Activated naive CD4-positive, alpha-beta T cell treated with anti-CD3 and anti-CD28 coated beads for 36 hours (primary cell): ENCODE measurements at regions not wholly inside any gene's neighbourhood (a gene's known extent, or its start where the extent isn't known, plus 50 kb on each side); places are given as distances from the start of the nearest gene placed in this dataset.
"Not testable (repeated sequence)": the region's sequence is repeated elsewhere in the genome, so short reads cannot be mapped to it uniquely, and the experiment has no call there.

Source experiments
- CTCF ChIA-PET: fragments of 350-600 bp; sonication (Branson Sonifier 250); formaldehyde crosslinking; loops from one replicate; lab custom pipeline; 2021; ENCODE audit warnings: antibody characterized with exemption; lab: Charles Lee
- DNase-seq: peaks from one replicate; pipeline ENCODE4 v3.0.0-alpha.2; 2020
- H3K27ac Mint-ChIP-seq: one replicate; pipeline ENCODE4 v1.8.0; 2021; ENCODE audit warnings: mild to moderate bottlenecking, mixed read lengths
- H3K27me3 Mint-ChIP-seq: one replicate; pipeline ENCODE4 v1.8.0; 2021; ENCODE audit warnings: low read depth, mixed read lengths
- H3K36me3 Mint-ChIP-seq: one replicate; pipeline ENCODE4 v1.8.0; 2021; ENCODE audit warnings: low read depth, mixed read lengths
- H3K4me1 Mint-ChIP-seq: one replicate; pipeline ENCODE4 v1.8.0; 2021; ENCODE audit warnings: low read depth, mixed read lengths
- H3K4me3 Mint-ChIP-seq: one replicate; pipeline ENCODE4 v1.8.0; 2021; ENCODE audit warnings: mild to moderate bottlenecking, moderate library complexity, mixed read lengths
- H3K9me3 Mint-ChIP-seq: one replicate; pipeline ENCODE4 v1.8.0; 2021; ENCODE audit warnings: mixed read lengths
- intact Hi-C: fragments of 100-400 bp; cut with micrococcal nuclease; formaldehyde crosslinking; loops from one replicate; pipeline ENCODE4 v1.15.1; 2023

DNA sequence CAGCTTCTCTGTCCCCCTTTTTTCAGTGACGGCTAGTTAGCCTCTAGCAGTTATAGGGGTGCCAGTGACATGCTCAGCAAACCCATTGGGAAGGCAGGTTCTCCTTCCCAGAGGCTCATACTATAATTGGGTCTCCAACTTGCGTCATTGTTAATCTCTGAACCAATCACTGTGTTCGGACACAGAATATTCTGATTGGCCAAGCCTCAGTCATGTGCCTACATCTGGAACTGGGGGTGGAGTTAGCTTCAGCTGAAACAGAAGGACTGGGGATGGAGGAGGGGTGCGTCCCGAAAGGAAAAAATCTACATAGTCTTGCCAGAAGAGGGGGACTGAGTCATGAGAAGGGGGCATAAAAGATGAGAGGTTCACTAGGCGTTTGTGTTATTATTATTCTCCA lies 165.6 kb downstream of the SUDS3 start:
- intact Hi-C loops: no loop called here
- no peak for DNase-seq
- peaks cover 1% of the 10 kb centered on the region for H3K9me3 Mint-ChIP-seq
- H3K36me3 Mint-ChIP-seq: no peaks in the 10 kb centered on the region
- H3K4me3 Mint-ChIP-seq: no peak overlapping the region
- CTCF ChIA-PET: no interaction called here
- H3K27ac Mint-ChIP-seq: no peak overlapping the region
- H3K4me1 Mint-ChIP-seq: no peaks in the 10 kb centered on the region
- H3K27me3 Mint-ChIP-seq: peaks cover 2% of the 10 kb centered on the region

DNA sequence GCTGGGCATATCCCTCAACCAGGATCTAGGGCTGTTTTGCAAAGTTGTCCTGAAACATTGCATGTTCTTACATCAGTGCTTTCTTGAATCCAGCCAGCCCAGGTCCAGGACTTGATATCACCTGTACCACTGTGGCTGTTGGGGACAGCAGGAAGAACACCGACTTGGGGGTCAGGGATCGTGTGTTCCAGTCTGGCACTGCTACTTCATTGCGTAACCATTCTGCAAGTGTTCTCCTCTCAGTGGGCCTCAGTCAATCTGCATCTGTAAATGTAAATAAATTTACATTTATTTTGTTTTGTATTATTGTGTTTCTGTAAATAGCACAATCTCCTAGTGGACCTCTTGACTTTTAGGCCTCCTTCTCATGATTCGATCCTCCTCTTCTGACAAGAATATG lies 167.3 kb downstream of the SUDS3 start:
- Mint-ChIP-seq H3K27ac (no peak overlapping the region), H3K9me3 (peaks cover 5% of the 10 kb centered on the region), H3K4me3 (no peak overlapping the region), H3K27me3 (no peaks in the 10 kb centered on the region), H3K4me1 (no peaks in the 10 kb centered on the region), H3K36me3 (no peaks in the 10 kb centered on the region)
- intact Hi-C loops: no loop called here
- DNase-seq: no peak
- CTCF ChIA-PET: interaction anchor here (0.6 kb wide), 1 partner anchor 953 kb away, joined by 3 read pairs; no protein-coding TSS in a partner anchor

GRCh38 chr12:118544569-118544968 lies 168.2 kb downstream of the SUDS3 start:
- H3K4me1 Mint-ChIP-seq: no peaks in the 10 kb centered on the region
- DNase-seq: no peak
- H3K9me3 Mint-ChIP-seq: peaks cover 6% of the 10 kb centered on the region
- no peak overlapping the region for H3K4me3 Mint-ChIP-seq
- no peaks in the 10 kb centered on the region for H3K27me3 Mint-ChIP-seq
- CTCF ChIA-PET: no interaction called here
- no peak overlapping the region for H3K27ac Mint-ChIP-seq
- H3K36me3 Mint-ChIP-seq: no peaks in the 10 kb centered on the region
- intact Hi-C loops: no loop called here

DNA sequence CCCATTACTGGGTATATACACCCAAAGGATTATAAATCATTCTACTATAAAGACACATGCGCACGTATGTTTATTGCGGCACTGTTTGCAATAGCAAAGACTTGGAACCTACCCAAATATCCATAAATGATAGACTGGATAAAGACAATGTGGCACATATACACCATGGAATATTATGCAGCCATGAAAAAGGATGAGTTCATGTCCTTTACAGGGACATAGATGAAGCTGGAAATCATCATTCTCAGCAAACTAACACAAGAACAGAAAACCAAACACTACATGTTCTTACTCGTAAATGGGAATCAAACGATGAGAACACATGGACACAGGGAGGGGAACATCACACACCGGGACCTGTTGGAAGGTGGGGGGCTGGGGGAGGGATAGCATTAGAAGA lies 171.3 kb downstream of the SUDS3 start:
- H3K9me3 Mint-ChIP-seq, H3K4me3 Mint-ChIP-seq, H3K4me1 Mint-ChIP-seq, H3K27me3 Mint-ChIP-seq, H3K27ac Mint-ChIP-seq, intact Hi-C loops, CTCF ChIA-PET, H3K36me3 Mint-ChIP-seq, DNase-seq: not testable (repeated sequence)

GRCh38 chr12:118548887-118549509 lies 172.6 kb downstream of the SUDS3 start:
- H3K27ac Mint-ChIP-seq: no peak overlapping the region
- intact Hi-C loops: no loop called here
- H3K9me3 Mint-ChIP-seq: peaks cover 16% of the 10 kb centered on the region
- H3K4me3 Mint-ChIP-seq: no peak overlapping the region
- H3K36me3 Mint-ChIP-seq: no peaks in the 10 kb centered on the region
- no peaks in the 10 kb centered on the region for H3K27me3 Mint-ChIP-seq
- no peak for DNase-seq
- CTCF ChIA-PET: no interaction called here
- H3K4me1 Mint-ChIP-seq: no peaks in the 10 kb centered on the region

- intact Hi-C loops: no loop called here
- no peaks in the 10 kb centered on the region for H3K36me3 Mint-ChIP-seq
- H3K9me3 Mint-ChIP-seq: peaks cover 16% of the 10 kb centered on the region
- H3K27ac Mint-ChIP-seq: no peak overlapping the region
- no peaks in the 10 kb centered on the region for H3K27me3 Mint-ChIP-seq
- no peak overlapping the region for H3K4me3 Mint-ChIP-seq
- no peaks in the 10 kb centered on the region for H3K4me1 Mint-ChIP-seq
- CTCF ChIA-PET: no interaction called here
- no peak for DNase-seq
Measured at GRCh38 chr12:118549510-118549980, 173.2 kb downstream of the SUDS3 start.

GRCh38 chr12:118553856-118554504 lies 177.6 kb downstream of the SUDS3 start:
- Mint-ChIP-seq H3K9me3 (peaks cover 10% of the 10 kb centered on the region), H3K4me3 (no peak overlapping the region), H3K4me1 (no peaks in the 10 kb centered on the region), H3K36me3 (no peaks in the 10 kb centered on the region), H3K27ac (no peak overlapping the region), H3K27me3 (no peaks in the 10 kb centered on the region)
- DNase-seq: no peak
- CTCF ChIA-PET: no interaction called here
- intact Hi-C loops: no loop called here

DNA sequence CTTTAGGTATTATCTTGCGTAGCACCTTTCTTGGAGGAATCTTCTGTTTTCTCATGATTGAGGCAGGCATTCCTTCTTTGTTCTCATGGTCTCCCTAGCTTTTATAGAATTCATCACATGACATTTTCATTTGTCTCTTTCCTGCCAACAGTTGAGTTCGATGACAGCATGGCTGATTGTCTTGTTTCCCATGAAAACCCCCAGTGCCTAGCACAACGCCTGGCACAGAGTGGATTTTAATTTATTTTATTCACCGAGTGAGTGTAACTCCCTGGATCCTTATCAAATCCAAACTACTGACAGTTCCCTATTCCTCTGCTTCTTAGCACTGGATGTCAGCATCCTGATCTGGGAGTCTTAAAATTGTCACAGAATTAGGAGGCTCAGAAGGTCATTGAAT lies 182.6 kb downstream of the SUDS3 start:
- H3K4me3 Mint-ChIP-seq: no peak overlapping the region
- no peaks in the 10 kb centered on the region for H3K27me3 Mint-ChIP-seq
- CTCF ChIA-PET: no interaction called here
- no peaks in the 10 kb centered on the region for H3K36me3 Mint-ChIP-seq
- DNase-seq: no peak
- no peak overlapping the region for H3K27ac Mint-ChIP-seq
- H3K4me1 Mint-ChIP-seq: no peaks in the 10 kb centered on the region
- no peaks in the 10 kb centered on the region for H3K9me3 Mint-ChIP-seq
- intact Hi-C loops: no loop called here

- H3K4me1 Mint-ChIP-seq: no peaks in the 10 kb centered on the region
- CTCF ChIA-PET: no interaction called here
- intact Hi-C loops: no loop called here
- no peak for DNase-seq
- H3K27ac Mint-ChIP-seq: no peak overlapping the region
- peaks cover 2% of the 10 kb centered on the region for H3K9me3 Mint-ChIP-seq
- H3K36me3 Mint-ChIP-seq: no peaks in the 10 kb centered on the region
- H3K27me3 Mint-ChIP-seq: no peaks in the 10 kb centered on the region
- H3K4me3 Mint-ChIP-seq: no peak overlapping the region
Measured at GRCh38 chr12:118560733-118561132, 184.4 kb downstream of the SUDS3 start.

GRCh38 chr12:118571730-118572129 lies 195.4 kb downstream of the SUDS3 start:
- Mint-ChIP-seq H3K27me3 (no peaks in the 10 kb centered on the region), H3K4me3 (no peak overlapping the region), H3K27ac (no peak overlapping the region), H3K36me3 (no peaks in the 10 kb centered on the region), H3K9me3 (peaks cover 16% of the 10 kb centered on the region), H3K4me1 (no peaks in the 10 kb centered on the region)
- CTCF ChIA-PET: no interaction called here
- intact Hi-C loops: no loop called here
- DNase-seq: no peak

- intact Hi-C loops: no loop called here
- no peak for DNase-seq
- Mint-ChIP-seq H3K9me3 (peaks cover 14% of the 10 kb centered on the region), H3K36me3 (no peaks in the 10 kb centered on the region), H3K27ac (no peak overlapping the region), H3K27me3 (no peaks in the 10 kb centered on the region), H3K4me1 (no peaks in the 10 kb centered on the region), H3K4me3 (no peak overlapping the region)
- CTCF ChIA-PET: no interaction called here
Measured at GRCh38 chr12:118574288-118574687, 197.9 kb downstream of the SUDS3 start.

- H3K27ac Mint-ChIP-seq: no peak overlapping the region
- no peaks in the 10 kb centered on the region for H3K27me3 Mint-ChIP-seq
- H3K4me3 Mint-ChIP-seq: no peak overlapping the region
- H3K9me3 Mint-ChIP-seq: peaks cover 7% of the 10 kb centered on the region
- DNase-seq: no peak
- intact Hi-C loops: no loop called here
- CTCF ChIA-PET: no interaction called here
- H3K36me3 Mint-ChIP-seq: no peaks in the 10 kb centered on the region
- H3K4me1 Mint-ChIP-seq: no peaks in the 10 kb centered on the region
Measured at GRCh38 chr12:118575730-118576129, 199.4 kb downstream of the SUDS3 start.

- Mint-ChIP-seq H3K4me1 (no peaks in the 10 kb centered on the region), H3K9me3 (peaks cover 2% of the 10 kb centered on the region), H3K4me3 (no peak overlapping the region), H3K36me3 (no peaks in the 10 kb centered on the region), H3K27ac (no peak overlapping the region), H3K27me3 (peaks cover 9% of the 10 kb centered on the region)
- DNase-seq: no peak
- CTCF ChIA-PET: no interaction called here
- intact Hi-C loops: no loop called here
Measured at GRCh38 chr12:118581371-118581770, 205.0 kb downstream of the SUDS3 start.
